ENCODE measurements at regions not wholly inside any gene's neighbourhood (a gene's known extent, or its start where the extent isn't known, plus 50 kb on each side); places are given as distances from the start of the nearest gene placed in this dataset.

DNA sequence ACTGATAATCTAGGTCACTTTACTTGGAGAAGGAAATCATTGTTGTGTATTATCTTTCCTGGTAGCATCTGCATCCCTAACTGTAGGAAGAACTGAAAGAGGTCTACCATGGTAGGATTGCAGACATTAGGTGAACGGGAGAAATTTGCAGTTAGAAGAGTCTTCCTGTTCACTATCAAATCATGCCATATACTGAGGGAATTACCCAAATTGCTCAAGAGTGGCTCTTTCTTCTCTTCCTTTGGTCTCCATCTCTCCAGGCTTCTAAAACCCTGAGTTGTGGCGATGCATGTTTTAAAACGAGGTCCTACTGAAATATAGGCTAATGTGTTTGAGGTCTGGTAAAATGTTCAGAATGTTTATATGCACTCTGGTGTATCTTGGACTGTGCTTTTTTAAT, 85.3 kb upstream of the HK2 start:
- H3K27ac ChIP-seq (ENCODE audit: extremely low read depth, low read depth, low read length): no peak overlapping the region
- no peaks in the 10 kb centered on the region for H3K4me1 ChIP-seq (ENCODE audit: control insufficient read depth, insufficient read depth, low read length)
- H3K9me3 ChIP-seq (ENCODE audit: control insufficient read depth, insufficient read depth, low read depth, low read length): no peaks in the 10 kb centered on the region
- no peaks in the 10 kb centered on the region for H3K36me3 ChIP-seq (ENCODE audit: control insufficient read depth in 2 of 2, insufficient read depth in 1 of 2, low read length in 2 of 2)
- ChIA-PET CTCF (no interaction called here), POLR2A (no interaction called here)
- no peak overlapping the region for H3K4me3 ChIP-seq (ENCODE audit: low read depth, low read length)
- no peak for TF ChIP-seq PRDM1 (tag by site-specific recombination; IDR thresholded peaks at IDR 0.05)
- TF ChIP-seq ZNF596 (tag by site-specific recombination; IDR thresholded peaks at IDR 0.05): no peak
- TF ChIP-seq, protein P1, sequence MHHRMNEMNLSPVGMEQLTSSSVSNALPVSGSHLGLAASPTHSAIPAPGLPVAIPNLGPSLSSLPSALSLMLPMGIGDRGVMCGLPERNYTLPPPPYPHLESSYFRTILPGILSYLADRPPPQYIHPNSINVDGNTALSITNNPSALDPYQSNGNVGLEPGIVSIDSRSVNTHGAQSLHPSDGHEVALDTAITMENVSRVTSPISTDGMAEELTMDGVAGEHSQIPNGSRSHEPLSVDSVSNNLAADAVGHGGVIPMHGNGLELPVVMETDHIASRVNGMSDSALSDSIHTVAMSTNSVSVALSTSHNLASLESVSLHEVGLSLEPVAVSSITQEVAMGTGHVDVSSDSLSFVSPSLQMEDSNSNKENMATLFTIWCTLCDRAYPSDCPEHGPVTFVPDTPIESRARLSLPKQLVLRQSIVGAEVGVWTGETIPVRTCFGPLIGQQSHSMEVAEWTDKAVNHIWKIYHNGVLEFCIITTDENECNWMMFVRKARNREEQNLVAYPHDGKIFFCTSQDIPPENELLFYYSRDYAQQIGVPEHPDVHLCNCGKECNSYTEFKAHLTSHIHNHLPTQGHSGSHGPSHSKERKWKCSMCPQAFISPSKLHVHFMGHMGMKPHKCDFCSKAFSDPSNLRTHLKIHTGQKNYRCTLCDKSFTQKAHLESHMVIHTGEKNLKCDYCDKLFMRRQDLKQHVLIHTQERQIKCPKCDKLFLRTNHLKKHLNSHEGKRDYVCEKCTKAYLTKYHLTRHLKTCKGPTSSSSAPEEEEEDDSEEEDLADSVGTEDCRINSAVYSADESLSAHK (tag by site-specific recombination; IDR thresholded peaks at IDR 0.05): no peak

DNA sequence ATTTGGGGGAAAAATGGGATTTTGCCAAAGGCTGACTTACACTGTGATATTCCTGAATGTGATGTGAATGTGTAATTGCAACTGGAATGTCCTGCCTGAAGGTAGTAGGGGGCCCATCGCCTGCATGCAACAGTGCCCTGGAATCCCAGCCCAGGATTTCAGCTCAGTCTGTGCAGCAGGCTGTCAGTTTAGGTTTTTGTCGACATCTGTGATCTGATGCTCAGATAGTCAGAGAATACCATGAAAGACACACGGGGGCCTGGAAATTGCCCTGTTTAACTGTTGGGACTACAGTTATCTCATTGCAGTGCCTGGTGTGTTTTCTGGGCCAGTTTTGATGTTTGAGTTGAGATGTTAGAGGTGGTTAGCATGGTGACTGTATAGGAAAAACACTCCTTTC, 84.5 kb upstream of the HK2 start:
- ChIA-PET POLR2A (no interaction called here), CTCF (interaction anchor here (1.3 kb wide), 1 partner anchor 127 kb away, joined by 7 read pairs; no protein-coding TSS in a partner anchor)
- H3K36me3 ChIP-seq (ENCODE audit: control insufficient read depth in 2 of 2, insufficient read depth in 1 of 2, low read length in 2 of 2): no peaks in the 10 kb centered on the region

DNA sequence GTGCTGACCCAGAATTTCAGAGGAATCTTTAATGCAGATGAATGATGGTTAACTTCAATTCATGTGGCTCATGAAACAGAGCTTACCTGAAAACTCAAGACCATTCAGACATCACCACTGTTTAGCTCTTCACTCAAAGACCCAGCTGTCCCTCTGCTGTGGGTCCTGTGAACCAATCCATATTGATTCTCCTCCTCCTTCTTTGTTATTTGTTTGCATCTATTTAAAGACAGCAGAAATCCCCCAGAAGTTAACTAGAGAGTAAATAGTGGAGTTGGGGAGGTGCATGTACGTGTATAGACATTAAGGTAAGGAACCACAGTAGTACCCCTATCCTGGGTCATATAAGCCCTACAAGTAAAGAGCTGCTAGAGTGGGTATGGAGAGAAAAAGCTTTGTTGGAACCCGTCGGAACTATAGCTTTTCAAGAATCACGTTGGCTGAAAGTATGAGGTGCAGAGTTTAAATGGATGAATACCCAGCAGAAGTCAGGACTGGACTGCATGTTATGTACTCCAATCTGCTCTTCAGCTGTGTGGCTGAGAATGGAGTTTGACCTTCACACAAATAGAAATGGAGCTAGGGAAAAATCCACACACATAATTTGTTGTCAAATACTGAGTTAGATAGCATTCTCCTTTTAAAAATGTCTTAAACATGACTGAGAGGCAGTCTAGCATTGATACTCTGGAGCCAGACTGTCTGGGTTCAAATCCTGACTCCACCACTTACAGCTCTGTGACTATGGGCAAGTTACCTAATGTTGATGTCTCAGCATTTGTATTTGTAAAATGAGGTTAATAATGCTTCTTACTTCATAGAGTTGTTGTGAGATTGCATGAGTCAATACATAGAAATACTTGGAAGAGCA, 81.7 kb upstream of the HK2 start:
- CTCF ChIA-PET: interaction anchor here (1.1 to 1.4 kb wide), 3 partner anchors 38 to 124 kb away, joined by 3 to 4 read pairs (median 3); no protein-coding TSS in a partner anchor
- Histone ChIP-seq H3K9me3 (ENCODE audit: control insufficient read depth, insufficient read depth, low read depth, low read length) (no peaks in the 10 kb centered on the region), H3K4me3 (ENCODE audit: low read depth, low read length) (no peak overlapping the region), H3K4me1 (ENCODE audit: control insufficient read depth, insufficient read depth, low read length) (no peaks in the 10 kb centered on the region), H3K36me3 (ENCODE audit: control insufficient read depth in 2 of 2, insufficient read depth in 1 of 2, low read length in 2 of 2) (no peaks in the 10 kb centered on the region), H3K27ac (ENCODE audit: extremely low read depth, low read depth, low read length) (no peak overlapping the region)
- POLR2A ChIA-PET: no interaction called here
- TF ChIP-seq SP7 (tag by site-specific recombination; IDR thresholded peaks at IDR 0.05) (no peak), ZFP41 (tag by site-specific recombination; IDR thresholded peaks at IDR 0.05; ENCODE audit: borderline replicate concordance) (no peak), ZNF610 (tag by site-specific recombination; IDR thresholded peaks at IDR 0.05; ENCODE audit: borderline replicate concordance) (no peak), ZNF560 (tag by site-specific recombination; IDR thresholded peaks at IDR 0.05; ENCODE audit: borderline replicate concordance) (no peak), ZNF768 (tag by site-specific recombination; IDR thresholded peaks at IDR 0.05) (no peak), ZNF426 (tag by site-specific recombination; IDR thresholded peaks at IDR 0.05) (no peak), ZNF19 (tag by site-specific recombination; IDR thresholded peaks at IDR 0.05; ENCODE audit: low read depth) (no peak), SP2 (tag by site-specific recombination; IDR thresholded peaks at IDR 0.05) (no peak), ZSCAN30 (tag by site-specific recombination; IDR thresholded peaks at IDR 0.05) (no peak)
- TF ChIP-seq, protein P2, sequence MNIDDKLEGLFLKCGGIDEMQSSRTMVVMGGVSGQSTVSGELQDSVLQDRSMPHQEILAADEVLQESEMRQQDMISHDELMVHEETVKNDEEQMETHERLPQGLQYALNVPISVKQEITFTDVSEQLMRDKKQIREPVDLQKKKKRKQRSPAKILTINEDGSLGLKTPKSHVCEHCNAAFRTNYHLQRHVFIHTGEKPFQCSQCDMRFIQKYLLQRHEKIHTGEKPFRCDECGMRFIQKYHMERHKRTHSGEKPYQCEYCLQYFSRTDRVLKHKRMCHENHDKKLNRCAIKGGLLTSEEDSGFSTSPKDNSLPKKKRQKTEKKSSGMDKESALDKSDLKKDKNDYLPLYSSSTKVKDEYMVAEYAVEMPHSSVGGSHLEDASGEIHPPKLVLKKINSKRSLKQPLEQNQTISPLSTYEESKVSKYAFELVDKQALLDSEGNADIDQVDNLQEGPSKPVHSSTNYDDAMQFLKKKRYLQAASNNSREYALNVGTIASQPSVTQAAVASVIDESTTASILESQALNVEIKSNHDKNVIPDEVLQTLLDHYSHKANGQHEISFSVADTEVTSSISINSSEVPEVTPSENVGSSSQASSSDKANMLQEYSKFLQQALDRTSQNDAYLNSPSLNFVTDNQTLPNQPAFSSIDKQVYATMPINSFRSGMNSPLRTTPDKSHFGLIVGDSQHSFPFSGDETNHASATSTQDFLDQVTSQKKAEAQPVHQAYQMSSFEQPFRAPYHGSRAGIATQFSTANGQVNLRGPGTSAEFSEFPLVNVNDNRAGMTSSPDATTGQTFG (tag by site-specific recombination; IDR thresholded peaks at IDR 0.05; ENCODE audit: borderline replicate concordance): no peak
- TF ChIP-seq, protein P3, sequence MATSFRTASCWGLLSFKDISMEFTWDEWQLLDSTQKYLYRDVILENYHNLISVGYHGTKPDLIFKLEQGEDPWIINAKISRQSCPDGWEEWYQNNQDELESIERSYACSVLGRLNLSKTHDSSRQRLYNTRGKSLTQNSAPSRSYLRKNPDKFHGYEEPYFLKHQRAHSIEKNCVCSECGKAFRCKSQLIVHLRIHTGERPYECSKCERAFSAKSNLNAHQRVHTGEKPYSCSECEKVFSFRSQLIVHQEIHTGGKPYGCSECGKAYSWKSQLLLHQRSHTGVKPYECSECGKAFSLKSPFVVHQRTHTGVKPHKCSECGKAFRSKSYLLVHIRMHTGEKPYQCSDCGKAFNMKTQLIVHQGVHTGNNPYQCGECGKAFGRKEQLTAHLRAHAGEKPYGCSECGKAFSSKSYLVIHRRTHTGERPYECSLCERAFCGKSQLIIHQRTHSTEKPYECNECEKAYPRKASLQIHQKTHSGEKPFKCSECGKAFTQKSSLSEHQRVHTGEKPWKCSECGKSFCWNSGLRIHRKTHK (tag by site-specific recombination; IDR thresholded peaks at IDR 0.05): no peak

More for the DNA sequence above, 84.5 kb upstream of the HK2 start:
- TF ChIP-seq ZBTB7A (tag by site-specific recombination; IDR thresholded peaks at IDR 0.05; ENCODE audit: low read depth) (no peak), OSR2 (tag by site-specific recombination; IDR thresholded peaks at IDR 0.05) (no peak), GLIS1 (tag by site-specific recombination; IDR thresholded peaks at IDR 0.05) (no peak), ZNF426 (tag by site-specific recombination; IDR thresholded peaks at IDR 0.05) (no peak), ZNF623 (tag by site-specific recombination; IDR thresholded peaks at IDR 0.05) (no peak)
- TF ChIP-seq, protein P2 (tag by site-specific recombination; IDR thresholded peaks at IDR 0.05; ENCODE audit: borderline replicate concordance): no peak
- TF ChIP-seq, protein P4, sequence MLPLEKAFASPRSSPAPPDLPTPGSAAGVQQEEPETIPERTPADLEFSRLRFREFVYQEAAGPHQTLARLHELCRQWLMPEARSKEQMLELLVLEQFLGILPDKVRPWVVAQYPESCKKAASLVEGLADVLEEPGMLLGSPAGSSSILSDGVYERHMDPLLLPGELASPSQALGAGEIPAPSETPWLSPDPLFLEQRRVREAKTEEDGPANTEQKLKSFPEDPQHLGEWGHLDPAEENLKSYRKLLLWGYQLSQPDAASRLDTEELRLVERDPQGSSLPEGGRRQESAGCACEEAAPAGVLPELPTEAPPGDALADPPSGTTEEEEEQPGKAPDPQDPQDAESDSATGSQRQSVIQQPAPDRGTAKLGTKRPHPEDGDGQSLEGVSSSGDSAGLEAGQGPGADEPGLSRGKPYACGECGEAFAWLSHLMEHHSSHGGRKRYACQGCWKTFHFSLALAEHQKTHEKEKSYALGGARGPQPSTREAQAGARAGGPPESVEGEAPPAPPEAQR (tag by site-specific recombination; IDR thresholded peaks at IDR 0.05): no peak
- no peaks in the 10 kb centered on the region for H3K4me1 ChIP-seq (ENCODE audit: control insufficient read depth, insufficient read depth, low read length)
- H3K4me3 ChIP-seq (ENCODE audit: low read depth, low read length): no peak overlapping the region
- no peaks in the 10 kb centered on the region for H3K9me3 ChIP-seq (ENCODE audit: control insufficient read depth, insufficient read depth, low read depth, low read length)
- H3K27ac ChIP-seq (ENCODE audit: extremely low read depth, low read depth, low read length): no peak overlapping the region

Data from HEK293 (cell line).